ENCODE measurements at regions not wholly inside any gene's neighbourhood (a gene's known extent, or its start where the extent isn't known, plus 50 kb on each side); places are given as distances from the start of the nearest gene placed in this dataset.

DNA sequence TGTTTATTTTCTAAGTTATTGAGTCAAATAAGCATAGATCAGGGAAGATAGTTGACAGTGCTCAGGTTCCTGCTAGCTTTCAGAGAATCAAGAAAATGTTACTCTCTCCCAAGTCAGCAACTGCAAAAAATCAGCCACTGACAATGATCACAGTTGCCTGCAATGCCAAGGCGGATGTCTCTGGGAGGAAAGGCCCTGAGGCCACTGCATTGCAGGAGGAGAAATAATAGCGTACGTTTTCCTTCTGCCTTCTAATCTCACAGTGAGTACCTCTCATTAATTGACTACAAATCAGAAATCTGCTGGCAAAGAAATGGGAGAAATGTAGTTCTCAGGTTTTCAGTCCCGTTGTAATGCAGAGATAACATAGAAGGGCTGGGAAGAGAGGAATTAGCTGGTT is 54.0 kb upstream of the SPON1 start:
- intact Hi-C loops (cut with DNase I; ENCODE audit: low total_unique reads): no loop called here
- WGBS, 5 donors: 88 to 94% (median 89%) methylated on average over 4 of the region's 4 CpGs
- TF ChIP-seq POLR2AphosphoS5 (IDR thresholded peaks at IDR 0.05): no peak
- TF ChIP-seq, protein P1, sequence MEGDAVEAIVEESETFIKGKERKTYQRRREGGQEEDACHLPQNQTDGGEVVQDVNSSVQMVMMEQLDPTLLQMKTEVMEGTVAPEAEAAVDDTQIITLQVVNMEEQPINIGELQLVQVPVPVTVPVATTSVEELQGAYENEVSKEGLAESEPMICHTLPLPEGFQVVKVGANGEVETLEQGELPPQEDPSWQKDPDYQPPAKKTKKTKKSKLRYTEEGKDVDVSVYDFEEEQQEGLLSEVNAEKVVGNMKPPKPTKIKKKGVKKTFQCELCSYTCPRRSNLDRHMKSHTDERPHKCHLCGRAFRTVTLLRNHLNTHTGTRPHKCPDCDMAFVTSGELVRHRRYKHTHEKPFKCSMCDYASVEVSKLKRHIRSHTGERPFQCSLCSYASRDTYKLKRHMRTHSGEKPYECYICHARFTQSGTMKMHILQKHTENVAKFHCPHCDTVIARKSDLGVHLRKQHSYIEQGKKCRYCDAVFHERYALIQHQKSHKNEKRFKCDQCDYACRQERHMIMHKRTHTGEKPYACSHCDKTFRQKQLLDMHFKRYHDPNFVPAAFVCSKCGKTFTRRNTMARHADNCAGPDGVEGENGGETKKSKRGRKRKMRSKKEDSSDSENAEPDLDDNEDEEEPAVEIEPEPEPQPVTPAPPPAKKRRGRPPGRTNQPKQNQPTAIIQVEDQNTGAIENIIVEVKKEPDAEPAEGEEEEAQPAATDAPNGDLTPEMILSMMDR (IDR thresholded peaks at IDR 0.05 in 8 of 11, conservative IDR thresholded peaks at IDR 0.05 in 3 of 11): no peak
- no peak for TF ChIP-seq POLR2A (IDR thresholded peaks at IDR 0.05)

More for the DNA sequence above, 54.0 kb upstream of the SPON1 start:
- Histone ChIP-seq H3K27ac (no peak overlapping the region), H3K9me3 (peaks cover 0 to 40% (median 21%) of the 10 kb centered on the region in 8 donors), H3K27me3 (replicated peaks in 1 of 7) (no peaks in the 10 kb centered on the region), H3K36me3 (no peaks in the 10 kb centered on the region), H3K4me1 (no peaks in the 10 kb centered on the region), H3K4me3 (no peak overlapping the region)
- DNase-seq: no peak

Small RNA genes in the stretch of these regions (small RNA-seq; reads per million reads assigned to genes)
- 0 reads per million in 4 donors for gene RNA5SP331

Measured in spleen (tissue), 11 donors.